Astrocyte (in vitro differentiated cells and primary cell): ENCODE measurements at regions not wholly inside any gene's neighbourhood (a gene's known extent, or its start where the extent isn't known, plus 50 kb on each side); places are given as distances from the start of the nearest gene placed in this dataset.
A peak's percentile ranks its signal among the peaks of the same experiment; 100 is the strongest.

Source experiments
- DNase-seq: peaks from one replicate; pipeline ENCODE4 v3.0.0-alpha.2; 2010; ENCODE audit warnings: low read depth
- FAIRE-seq: peaks from 2 replicates; lab custom pipeline; 2011; peaks lifted over from hg19 to GRCh38; lab: Jason Lieb, UNC
- H2AFZ ChIP-seq: 2 replicates; pipeline ENCODE4 v1.6.0; 2012; ENCODE audit warnings: low read depth, low read length, inconsistent platforms
- H3K27ac ChIP-seq: 2 replicates; pipeline ENCODE4 v1.5.1; 2011; ENCODE audit warnings: low read depth, low read length, inconsistent platforms
- H3K27me3 ChIP-seq: 2 replicates; pipeline ENCODE4 v1.6.0; 2011; ENCODE audit warnings: low read length, inconsistent platforms; ENCODE audit not compliant: insufficient read depth
- H3K36me3 ChIP-seq: 2 replicates; pipeline ENCODE4 v1.5.1; 2011; ENCODE audit warnings: low read length, inconsistent platforms; ENCODE audit not compliant: insufficient read depth
- H3K4me1 ChIP-seq: 2 replicates; pipeline ENCODE4 v1.5.1; 2011; ENCODE audit warnings: low read length, inconsistent platforms; ENCODE audit not compliant: insufficient read depth
- H3K4me2 ChIP-seq: 2 replicates; pipeline ENCODE4 v1.6.0; 2012; ENCODE audit warnings: low read length, inconsistent platforms
- H3K4me3 ChIP-seq: 2 replicates; pipeline ENCODE4 v1.5.1; 2011; ENCODE audit warnings: low read depth, mild to moderate bottlenecking, low read length, inconsistent platforms; ENCODE audit not compliant: insufficient read depth
- H3K79me2 ChIP-seq: 2 replicates; pipeline ENCODE4 v1.6.0; 2012; ENCODE audit warnings: mild to moderate bottlenecking, low read length, inconsistent platforms; ENCODE audit not compliant: insufficient read depth
- H3K9ac ChIP-seq: 2 replicates; pipeline ENCODE4 v1.6.0; 2012; ENCODE audit warnings: mild to moderate bottlenecking, low read length, inconsistent platforms
- H3K9me3 ChIP-seq: 2 replicates; pipeline ENCODE4 v1.5.1; 2012; ENCODE audit warnings: low read depth, mild to moderate bottlenecking, low read length, inconsistent platforms; ENCODE audit not compliant: insufficient read depth
- H4K20me1 ChIP-seq: 2 replicates; pipeline ENCODE4 v1.6.0; 2012; ENCODE audit warnings: low read length, inconsistent platforms; ENCODE audit not compliant: insufficient read depth
- H3K27ac Mint-ChIP-seq: one replicate; pipeline ENCODE4 v1.8.0; 2021; ENCODE audit warnings: mild to moderate bottlenecking, mixed read lengths; ENCODE audit not compliant: unreplicated experiment
- H3K27me3 Mint-ChIP-seq: one replicate; pipeline ENCODE4 v1.8.0; 2021; ENCODE audit warnings: low read depth, mixed read lengths; ENCODE audit not compliant: unreplicated experiment
- H3K36me3 Mint-ChIP-seq: one replicate; pipeline ENCODE4 v1.8.0; 2021; ENCODE audit warnings: low read depth, mixed read lengths; ENCODE audit not compliant: unreplicated experiment
- H3K4me1 Mint-ChIP-seq: one replicate; pipeline ENCODE4 v1.8.0; 2021; ENCODE audit warnings: low read depth, mixed read lengths; ENCODE audit not compliant: unreplicated experiment
- H3K4me3 Mint-ChIP-seq: one replicate; pipeline ENCODE4 v1.8.0; 2021; ENCODE audit warnings: mild to moderate bottlenecking, moderate library complexity, mixed read lengths; ENCODE audit not compliant: unreplicated experiment
- H3K9me3 Mint-ChIP-seq: one replicate; pipeline ENCODE4 v1.8.0; 2021; ENCODE audit warnings: mild to moderate bottlenecking, mixed read lengths; ENCODE audit not compliant: unreplicated experiment
- CTCF ChIP-seq: IDR thresholded peaks from 2 replicates; pipeline ENCODE4 v1.5.1; 2011; ENCODE audit warnings: low read depth, mild to moderate bottlenecking, inconsistent platforms, low read length, moderate library complexity; ENCODE audit not compliant: insufficient read depth
- EZH2 ChIP-seq: IDR thresholded peaks from 2 replicates; pipeline ENCODE4 v1.6.1; 2012; ENCODE audit warnings: mild to moderate bottlenecking, low read length, inconsistent platforms; ENCODE audit not compliant: insufficient read depth

- Mint-ChIP-seq H3K4me1 (peaks cover 17% of the 10 kb centered on the region), H3K9me3 (peaks cover 6% of the 10 kb centered on the region), H3K4me3 (no peak overlapping the region), H3K27ac (peak overlapping the region; percentile 42), H3K27me3 (peaks cover 5% of the 10 kb centered on the region), H3K36me3 (no peaks in the 10 kb centered on the region)
- no peaks in the 10 kb centered on the region for H4K20me1 ChIP-seq
- no peaks in the 10 kb centered on the region for H3K79me2 ChIP-seq
- no peak overlapping the region for H3K9ac ChIP-seq
- peak overlapping the region; percentile 7 for H3K4me2 ChIP-seq
- FAIRE-seq (peak; percentile 72), DNase-seq (peak; percentile 64)
- no peak overlapping the region for H3K27ac ChIP-seq
- no peak overlapping the region for H3K4me3 ChIP-seq
- no peak for TF ChIP-seq CTCF
- no peak for TF ChIP-seq EZH2
- H3K27me3 ChIP-seq, result no peaks in the 10 kb centered on the region
- H3K36me3 ChIP-seq, result no peaks in the 10 kb centered on the region
- H3K9me3 ChIP-seq, result no peaks in the 10 kb centered on the region
- H3K4me1 ChIP-seq, result peaks cover 2% of the 10 kb centered on the region
- no peak overlapping the region for H2AFZ ChIP-seq
These were observed 249.0 kb downstream of the LPIN1 start for GRCh38 chr2:11995456-11995855.

GRCh38 chr2:11996618-11997017, 250.2 kb downstream of the LPIN1 start:
- peaks cover 2% of the 10 kb centered on the region for H3K4me1 ChIP-seq
- no peak overlapping the region for H3K9ac ChIP-seq
- Mint-ChIP-seq H3K4me1 (peaks cover 17% of the 10 kb centered on the region), H3K27me3 (peaks cover 5% of the 10 kb centered on the region), H3K9me3 (peaks cover 6% of the 10 kb centered on the region), H3K27ac (no peak overlapping the region), H3K4me3 (no peak overlapping the region), H3K36me3 (no peaks in the 10 kb centered on the region)
- no peaks in the 10 kb centered on the region for H3K9me3 ChIP-seq
- no peaks in the 10 kb centered on the region for H3K79me2 ChIP-seq
- H3K4me3 ChIP-seq, result no peak overlapping the region
- H3K27me3 ChIP-seq, result no peaks in the 10 kb centered on the region
- peak overlapping the region; percentile 23 for H3K4me2 ChIP-seq
- TF ChIP-seq CTCF (no peak), EZH2 (no peak)
- DNase-seq (peak; percentile 69), FAIRE-seq (peak; percentile 23)
- H4K20me1 ChIP-seq, result no peaks in the 10 kb centered on the region
- H3K27ac ChIP-seq, result no peak overlapping the region
- no peaks in the 10 kb centered on the region for H3K36me3 ChIP-seq
- H2AFZ ChIP-seq, result no peak overlapping the region

- H3K4me3 ChIP-seq, result no peak overlapping the region
- H3K4me2 ChIP-seq, result no peak overlapping the region
- no peaks in the 10 kb centered on the region for H3K79me2 ChIP-seq
- H4K20me1 ChIP-seq, result no peaks in the 10 kb centered on the region
- Mint-ChIP-seq H3K27ac (no peak overlapping the region), H3K36me3 (no peaks in the 10 kb centered on the region), H3K4me1 (peaks cover 17% of the 10 kb centered on the region), H3K27me3 (peaks cover 1% of the 10 kb centered on the region), H3K9me3 (peaks cover 6% of the 10 kb centered on the region), H3K4me3 (no peak overlapping the region)
- no peaks in the 10 kb centered on the region for H3K36me3 ChIP-seq
- DNase-seq (no peak), FAIRE-seq (no peak)
- H2AFZ ChIP-seq, result no peak overlapping the region
- TF ChIP-seq CTCF (no peak), EZH2 (no peak)
- H3K4me1 ChIP-seq, result peaks cover 2% of the 10 kb centered on the region
- no peaks in the 10 kb centered on the region for H3K27me3 ChIP-seq
- no peaks in the 10 kb centered on the region for H3K9me3 ChIP-seq
- no peak overlapping the region for H3K27ac ChIP-seq
- H3K9ac ChIP-seq, result no peak overlapping the region
These were observed 250.7 kb downstream of the LPIN1 start for GRCh38 chr2:11997142-11997541.
